ENCODE measurements at regions not wholly inside any gene's neighbourhood (a gene's known extent, or its start where the extent isn't known, plus 50 kb on each side); places are given as distances from the start of the nearest gene placed in this dataset.
A peak's percentile ranks its signal among the peaks of the same experiment; 100 is the strongest.

DNA sequence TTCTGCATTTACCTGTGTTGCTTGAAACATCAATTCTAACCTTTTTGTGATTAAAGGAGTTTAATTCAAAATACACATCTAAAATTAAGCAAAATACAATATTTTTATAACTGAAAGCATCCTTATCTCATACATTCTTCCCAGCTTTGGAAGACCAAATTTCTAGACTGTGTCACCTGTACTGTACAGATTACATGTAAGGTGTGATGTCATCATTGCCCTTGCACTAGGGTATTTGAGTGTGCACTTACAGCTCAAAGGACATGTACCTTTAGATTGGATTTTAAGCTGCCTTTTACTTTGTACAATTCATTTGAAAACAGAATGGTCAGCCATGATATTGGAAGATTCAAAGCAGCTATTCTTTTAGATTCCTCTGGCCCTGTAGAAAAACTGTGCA is 932.8 kb upstream of the POU3F3 start:
- no peak overlapping the region for H3K27ac ChIP-seq

DNA sequence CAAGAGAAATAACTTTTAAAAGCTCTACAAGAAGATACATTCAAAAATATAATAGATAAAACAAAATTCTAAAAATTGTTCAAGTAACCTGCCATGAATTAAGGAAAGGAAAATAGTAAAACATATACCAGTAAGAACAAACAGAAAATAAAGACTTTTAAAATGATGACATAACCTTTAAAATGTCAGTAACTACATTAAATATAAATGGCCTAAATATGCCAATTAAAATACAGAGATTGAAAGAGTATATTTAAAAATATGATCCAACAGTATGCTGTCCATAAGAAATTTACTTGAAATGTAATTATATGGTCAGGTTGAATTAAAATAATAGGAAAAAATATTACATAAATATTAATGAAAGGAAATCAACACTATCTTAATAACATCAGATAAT is 911.7 kb upstream of the POU3F3 start:
- ATAC-seq (no peak), DNase-seq (no peak)
- TF ChIP-seq, protein P1, sequence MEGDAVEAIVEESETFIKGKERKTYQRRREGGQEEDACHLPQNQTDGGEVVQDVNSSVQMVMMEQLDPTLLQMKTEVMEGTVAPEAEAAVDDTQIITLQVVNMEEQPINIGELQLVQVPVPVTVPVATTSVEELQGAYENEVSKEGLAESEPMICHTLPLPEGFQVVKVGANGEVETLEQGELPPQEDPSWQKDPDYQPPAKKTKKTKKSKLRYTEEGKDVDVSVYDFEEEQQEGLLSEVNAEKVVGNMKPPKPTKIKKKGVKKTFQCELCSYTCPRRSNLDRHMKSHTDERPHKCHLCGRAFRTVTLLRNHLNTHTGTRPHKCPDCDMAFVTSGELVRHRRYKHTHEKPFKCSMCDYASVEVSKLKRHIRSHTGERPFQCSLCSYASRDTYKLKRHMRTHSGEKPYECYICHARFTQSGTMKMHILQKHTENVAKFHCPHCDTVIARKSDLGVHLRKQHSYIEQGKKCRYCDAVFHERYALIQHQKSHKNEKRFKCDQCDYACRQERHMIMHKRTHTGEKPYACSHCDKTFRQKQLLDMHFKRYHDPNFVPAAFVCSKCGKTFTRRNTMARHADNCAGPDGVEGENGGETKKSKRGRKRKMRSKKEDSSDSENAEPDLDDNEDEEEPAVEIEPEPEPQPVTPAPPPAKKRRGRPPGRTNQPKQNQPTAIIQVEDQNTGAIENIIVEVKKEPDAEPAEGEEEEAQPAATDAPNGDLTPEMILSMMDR (IDR thresholded peaks at IDR 0.05), result no peak
- Histone ChIP-seq H3K4me3 (no peak overlapping the region), H3K27me3 (ENCODE audit: insufficient read depth in 3 of 3, low read length in 2 of 3) (no peaks in the 10 kb centered on the region), H3K36me3 (ENCODE audit: insufficient read depth in 1 of 2, low read depth in 1 of 2) (no peaks in the 10 kb centered on the region), H3K27ac (no peak overlapping the region), H3K4me1 (no peaks in the 10 kb centered on the region), H3K9me3 (peaks cover 8% of the 10 kb centered on the region)
- intact Hi-C loops (cut with DNase I), result no loop called here

More for the DNA sequence above, 932.8 kb upstream of the POU3F3 start:
- Histone ChIP-seq H3K27me3 (ENCODE audit: insufficient read depth in 3 of 3, low read length in 2 of 3) (no peaks in the 10 kb centered on the region), H3K4me3 (no peak overlapping the region), H3K9me3 (no peaks in the 10 kb centered on the region), H3K36me3 (ENCODE audit: insufficient read depth in 1 of 2, low read depth in 1 of 2) (no peaks in the 10 kb centered on the region), H3K4me1 (no peaks in the 10 kb centered on the region)
- no peak for DNase-seq
- TF ChIP-seq, protein P1 (IDR thresholded peaks at IDR 0.05), result no peak
- intact Hi-C loops (cut with DNase I), result no loop called here
- ATAC-seq, result no peak

DNA sequence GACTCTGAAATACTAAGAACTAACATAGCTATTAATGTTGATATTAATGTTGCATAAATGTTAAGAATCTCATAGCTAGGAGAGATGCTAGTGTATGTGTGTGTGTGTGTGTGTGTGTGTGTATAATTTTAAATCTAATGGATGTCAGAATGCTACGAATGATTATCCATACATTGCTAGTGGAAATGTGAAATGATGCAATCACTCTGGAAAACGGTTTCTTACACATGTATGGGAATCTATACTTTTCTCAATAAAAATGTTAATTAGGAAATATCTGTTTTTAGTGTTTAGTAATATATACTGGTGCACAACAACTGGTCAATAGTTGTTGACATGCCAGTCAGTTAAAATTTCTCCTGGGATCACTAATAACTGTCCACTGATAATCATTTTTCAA is 908.8 kb upstream of the POU3F3 start:
- intact Hi-C loops (cut with DNase I), result no loop called here
- Histone ChIP-seq H3K4me3 (no peak overlapping the region), H3K36me3 (ENCODE audit: insufficient read depth in 1 of 2, low read depth in 1 of 2) (no peaks in the 10 kb centered on the region), H3K27me3 (ENCODE audit: insufficient read depth in 3 of 3, low read length in 2 of 3) (no peaks in the 10 kb centered on the region), H3K4me1 (no peaks in the 10 kb centered on the region), H3K27ac (no peak overlapping the region), H3K9me3 (peaks cover 8% of the 10 kb centered on the region)
- 64 to 73% (median 72%) methylated on average over 2 of the region's 2 CpGs for WGBS, 3 donors
- no peak for DNase-seq
- ATAC-seq, result no peak
- TF ChIP-seq, protein P1 (IDR thresholded peaks at IDR 0.05), result no peak

DNA sequence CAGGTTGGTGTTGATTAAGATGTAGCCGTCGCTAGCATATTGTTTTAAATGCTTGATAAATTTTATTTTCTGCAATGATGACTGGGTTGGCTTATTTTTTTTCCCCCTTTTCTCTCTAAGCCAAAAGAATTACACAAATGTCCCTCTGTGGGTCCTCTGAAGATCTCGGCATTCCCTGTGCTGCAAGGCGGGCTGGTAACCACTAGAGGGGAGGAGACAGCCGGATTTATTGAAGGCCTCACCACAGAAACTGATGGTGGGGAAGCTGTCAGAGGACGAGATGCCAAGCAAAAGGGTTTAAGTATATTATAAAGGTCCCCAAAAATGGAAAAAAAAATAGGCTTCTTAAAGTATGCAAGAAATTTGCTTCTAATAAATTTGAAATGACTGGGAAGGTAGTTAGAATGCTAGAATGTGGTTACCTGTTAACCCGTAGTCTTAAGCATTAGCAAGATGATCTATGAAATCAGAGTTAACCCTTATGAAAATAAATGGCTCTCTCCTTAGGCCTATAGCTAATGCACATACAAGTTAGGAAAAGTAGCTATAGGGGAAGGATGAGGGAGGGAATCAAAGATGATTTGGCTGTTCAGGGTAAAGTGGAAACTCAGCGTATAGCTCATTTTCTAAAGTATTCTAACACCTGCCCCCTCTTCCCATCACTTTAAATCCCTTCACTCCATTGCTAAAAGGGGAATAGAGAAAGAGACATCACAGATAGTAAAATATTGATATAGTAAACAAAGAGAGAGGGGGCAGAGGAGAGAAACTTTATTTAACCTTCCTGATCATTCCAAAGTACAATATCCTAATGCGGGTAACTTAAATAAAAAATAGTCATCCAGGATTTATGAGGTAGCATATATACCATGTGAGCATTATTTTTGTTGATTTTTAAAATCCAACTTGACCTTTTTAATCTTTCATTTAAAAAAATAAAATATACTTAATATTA is 894.5 kb upstream of the POU3F3 start:
- Histone ChIP-seq H3K4me1 (no peaks in the 10 kb centered on the region), H3K27ac (no peak overlapping the region), H3K4me3 (no peak overlapping the region), H3K36me3 (ENCODE audit: insufficient read depth in 1 of 2, low read depth in 1 of 2) (no peaks in the 10 kb centered on the region), H3K9me3 (no peaks in the 10 kb centered on the region), H3K27me3 (ENCODE audit: insufficient read depth in 3 of 3, low read length in 2 of 3) (peaks cover 0 to 6% (median 0%) of the 10 kb centered on the region in 3 donors)
- TF ChIP-seq, protein P1 (IDR thresholded peaks at IDR 0.05), result peak; percentile 27
- ATAC-seq (no peak), DNase-seq (no peak)
- WGBS, 3 donors, result 34 to 36% (median 34%) methylated on average over 9 of the region's 9 CpGs
- intact Hi-C loops (cut with DNase I), result no loop called here

Data from psoas muscle (tissue), 7 donors.